K562 (cell line): ENCODE measurements at regions not wholly inside any gene's neighbourhood (a gene's known extent, or its start where the extent isn't known, plus 50 kb on each side); places are given as distances from the start of the nearest gene placed in this dataset.

Experiments used
- ATAC-seq: fragments of 200-7000 bp; cut with Tn5 transposase; 3 replicates; pipeline ENCODE4 v1.9.1; 2020; ENCODE audit warnings: moderate library complexity
- BruUV-seq: library from RNA; stranded (reverse); fragments of 400-500 nt; replicated peaks from 2 replicates; lab custom pipeline; 2021; lab: Mats Ljungman, UMichigan
- CTCF ChIA-PET: fragments of 300-600 bp; formaldehyde crosslinking; extraction: SDS; loops from one replicate; lab custom pipeline; 2021; ENCODE audit warnings: low intra/inter-chr PET ratio; lab: Yijun Ruan, JAX
- POLR2A ChIA-PET: fragments of 300-600, 350-650 bp; sonication (Branson Sonifier 250); formaldehyde crosslinking; extraction: SDS; loops from one replicate; lab custom pipeline; 2021; ENCODE audit warnings: antibody characterized with exemption, inconsistent platforms; lab: Yijun Ruan, JAX
- DNase-seq, 4 experiments: peaks; one replicate each; pipeline versions ENCODE4 v3.0.0 to v3.0.0-alpha.2; 2011 to 2018; ENCODE audit warnings: low spot score in 3 of 4, mixed read lengths in 3 of 4; ENCODE audit errors: extremely low read depth in 1 of 4
- FAIRE-seq: peaks from 2 replicates; lab custom pipeline; 2011; peaks lifted over from hg19 to GRCh38; lab: Jason Lieb, UNC
- H2AFZ ChIP-seq: 2 replicates; pipeline ENCODE4 v1.6.0; 2011; ENCODE audit warnings: low read depth, low read length, control low read depth, inconsistent platforms
- H3K27ac ChIP-seq: fragments of 200-600 bp; 3 replicates; pipeline ENCODE4 v1.8.0; 2011; ENCODE audit warnings: low read depth, mild to moderate bottlenecking, control low read depth, inconsistent platforms, low read length, moderate library complexity, mixed read lengths; ENCODE audit errors: extremely low read depth
- H3K27me3 ChIP-seq, 2 experiments: fragments of 300-600 bp in 1 of 2; 2 replicates in 1 of 2; 3 replicates in 1 of 2; pipeline versions ENCODE4 v1.6.0 to v1.8.0; 2011; ENCODE audit warnings: inconsistent platforms in 2 of 2, low read length in 2 of 2, mild to moderate bottlenecking in 1 of 2, mixed read lengths in 1 of 2, moderate library complexity in 1 of 2; ENCODE audit not compliant: control insufficient read depth in 2 of 2, insufficient read depth in 2 of 2
- H3K36me3 ChIP-seq: fragments of 300-600 bp; 3 replicates; pipeline ENCODE4 v1.8.0; 2011; ENCODE audit warnings: mild to moderate bottlenecking, low read length, inconsistent platforms; ENCODE audit not compliant: control insufficient read depth, insufficient read depth
- H3K4me1 ChIP-seq, 2 experiments: fragments of 200-600 bp in 1 of 2; replicated peaks in 1 of 2; 2 replicates in 1 of 2; 3 replicates in 1 of 2; pipeline versions ENCODE4 v1.5.1 to v1.8.0; 2011; ENCODE audit warnings: inconsistent platforms in 2 of 2, low read length in 2 of 2, mild to moderate bottlenecking in 1 of 2, mixed read lengths in 1 of 2, moderate library complexity in 1 of 2; ENCODE audit not compliant: control insufficient read depth in 2 of 2, insufficient read depth in 2 of 2
- H3K4me2 ChIP-seq: 2 replicates; pipeline ENCODE4 v1.6.1; 2011; ENCODE audit warnings: low read length, control low read depth, inconsistent platforms, mixed read lengths; ENCODE audit not compliant: insufficient read depth
- H3K4me3 ChIP-seq: fragments of 200-600 bp; sonication (generic), shearing (Covaris generic); 2 replicates; pipeline ENCODE4 v1.5.1; 2016; ENCODE audit warnings: control low read depth, inconsistent platforms
- H3K79me2 ChIP-seq: fragments of 200-600 bp; 3 replicates; pipeline ENCODE4 v1.8.0; 2011; ENCODE audit warnings: low read length, inconsistent platforms; ENCODE audit not compliant: control insufficient read depth, insufficient read depth
- H3K9ac ChIP-seq, 2 experiments: 2 replicates each; pipeline versions ENCODE4 v1.6.0 to v1.6.1; 2011; ENCODE audit warnings: low read depth in 2 of 2, low read length in 2 of 2, control low read depth in 1 of 2, inconsistent platforms in 1 of 2, mild to moderate bottlenecking in 1 of 2, mixed read lengths in 1 of 2; ENCODE audit not compliant: insufficient read depth in 1 of 2
- H3K9me1 ChIP-seq: one replicate; pipeline ENCODE4 v1.6.0; 2011; ENCODE audit warnings: inconsistent platforms, mild to moderate bottlenecking, low read length, moderate library complexity; ENCODE audit not compliant: control insufficient read depth, insufficient read depth
- H3K9me3 ChIP-seq: replicated peaks from 2 replicates; pipeline ENCODE4 v1.5.1; 2011; ENCODE audit warnings: low read depth, low read length, inconsistent platforms; ENCODE audit not compliant: control insufficient read depth, insufficient read depth
- H4K20me1 ChIP-seq: replicated peaks from 2 replicates; pipeline ENCODE4 v1.6.1; 2011; ENCODE audit warnings: low read length, inconsistent platforms, mixed read lengths; ENCODE audit not compliant: control insufficient read depth, insufficient read depth
- ASH1L ChIP-seq: fragments of 450-650 bp; IDR thresholded peaks from 2 replicates; pipeline ENCODE4 v1.6.1; 2018; ENCODE audit warnings: borderline replicate concordance, mild to moderate bottlenecking, low read depth; ENCODE audit not compliant: partially characterized antibody
- CBFB ChIP-seq: sonication (generic); formaldehyde crosslinking; IDR thresholded peaks from 2 replicates; pipeline ENCODE4 v1.4.0; 2020; ENCODE audit warnings: mild to moderate bottlenecking, missing genetic modification reagents
- FOXJ2 ChIP-seq: fragments of 200-800 bp; sonication (Bioruptor generic); IDR thresholded peaks from 2 replicates; pipeline ENCODE4 v1.6.1; 2016; ENCODE audit warnings: missing genetic modification characterization, missing compliant biosample characterization
- GTF2A2 ChIP-seq: IDR thresholded peaks from 2 replicates; pipeline ENCODE4 v1.6.1; 2016; ENCODE audit warnings: mild to moderate bottlenecking, missing genetic modification characterization, missing compliant biosample characterization
- NR1H2 ChIP-seq: sonication (generic); formaldehyde crosslinking; IDR thresholded peaks from 2 replicates; pipeline ENCODE4 v1.4.0; 2020; ENCODE audit warnings: mild to moderate bottlenecking, missing genetic modification reagents
- SIN3B ChIP-seq: fragments of 450-650 bp; IDR thresholded peaks from 2 replicates; pipeline ENCODE4 v1.6.1; 2017; ENCODE audit warnings: low read depth, mild to moderate bottlenecking, moderate library complexity
- STAT5A ChIP-seq: IDR thresholded peaks from 2 replicates; pipeline ENCODE4 v1.6.1; 2012; ENCODE audit warnings: low read length, inconsistent platforms, borderline replicate concordance
- ZKSCAN8 ChIP-seq: fragments of 200-800 bp; sonication (Bioruptor generic); IDR thresholded peaks from 2 replicates; pipeline ENCODE4 v1.6.1; 2016; ENCODE audit warnings: missing genetic modification characterization, missing compliant biosample characterization
- ZNF12 ChIP-seq: sonication (generic); formaldehyde crosslinking; IDR thresholded peaks from 2 replicates; pipeline ENCODE4 v1.4.0; 2020; ENCODE audit warnings: mild to moderate bottlenecking, missing genetic modification reagents
- ZNF140 ChIP-seq: fragments of 250-450 bp; sonication (Bioruptor Pico); IDR thresholded peaks from 2 replicates; pipeline ENCODE4 v1.8.0; 2021; ENCODE audit warnings: moderate library complexity, mild to moderate bottlenecking, inconsistent platforms
- ZNF165 ChIP-seq: fragments of 250-450 bp; sonication (Bioruptor Pico); IDR thresholded peaks from 2 replicates; pipeline ENCODE4 v1.4.0; 2020; ENCODE audit warnings: borderline replicate concordance
- WGBS: fragments of 100-300 bp; shearing (Covaris generic); methylation state at CpG from one replicate; pipeline ENCODE4 v1.1.6; 2016; ENCODE audit warnings: low coverage, mixed read lengths; ENCODE audit not compliant: insufficient coverage; ENCODE audit errors: missing lambda C conversion rate; 5-methylcytosine and 5-hydroxymethylcytosine counted together
- in situ Hi-C: fragments of 300-500 bp; cut with MboI; formaldehyde crosslinking; loops from 4 replicates; pipeline ENCODE4 v1.15.0; 2018; ENCODE audit warnings: inconsistent platforms, mixed read lengths
- intact Hi-C: fragments of 100-400 bp; cut with micrococcal nuclease; formaldehyde crosslinking; loops from 2 replicates; pipeline ENCODE4 v1.14.2; 2022
- TF ChIP-seq, protein P1 (sequence below): IDR thresholded peaks from 2 replicates; pipeline ENCODE4 v1.6.1; 2011; ENCODE audit not compliant: insufficient read length; ENCODE audit errors: extremely low read depth

DNA sequence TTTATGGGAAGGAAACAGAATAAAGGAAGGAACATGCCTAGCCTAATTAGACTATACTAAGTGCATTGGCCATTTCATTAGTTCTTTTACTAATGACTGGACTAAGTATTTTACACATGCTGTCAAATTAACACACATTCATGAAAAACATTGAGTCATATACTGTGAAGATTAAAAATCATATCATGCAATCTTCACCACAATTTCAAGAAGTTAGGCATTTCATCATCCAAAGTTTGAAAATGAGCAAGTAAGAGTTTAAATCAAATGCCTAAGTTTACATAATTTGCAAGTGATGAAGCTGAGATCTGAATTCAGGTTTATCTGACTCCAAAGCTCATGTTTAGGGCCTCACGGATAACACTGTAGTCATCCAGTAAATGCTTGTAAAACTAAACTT, 601.0 kb downstream of the PDCD6IP start:
- DNase-seq, result no peak
- intact Hi-C loops, result no loop called here
- in situ Hi-C loops, result no loop called here
- no peaks in the 10 kb centered on the region for H3K36me3 ChIP-seq
- H3K79me2 ChIP-seq, result no peaks in the 10 kb centered on the region
- no peak overlapping the region for H3K9ac ChIP-seq
- no TSS peak for BruUV-seq
- TF ChIP-seq ASH1L, result no peak
- no peak for TF ChIP-seq STAT5A
- no peak for TF ChIP-seq NR1H2
- no peak for TF ChIP-seq FOXJ2 (tag)
- no peak for TF ChIP-seq ZNF12 (CRISPR knock-in tag)
- TF ChIP-seq CBFB, result no peak
- no peak for TF ChIP-seq GTF2A2 (tag)
- TF ChIP-seq ZKSCAN8 (CRISPR knock-in tag), result no peak
- no peak for TF ChIP-seq ZNF140 (CRISPR knock-in tag)
- TF ChIP-seq SIN3B, result no peak
- TF ChIP-seq, protein P1, sequence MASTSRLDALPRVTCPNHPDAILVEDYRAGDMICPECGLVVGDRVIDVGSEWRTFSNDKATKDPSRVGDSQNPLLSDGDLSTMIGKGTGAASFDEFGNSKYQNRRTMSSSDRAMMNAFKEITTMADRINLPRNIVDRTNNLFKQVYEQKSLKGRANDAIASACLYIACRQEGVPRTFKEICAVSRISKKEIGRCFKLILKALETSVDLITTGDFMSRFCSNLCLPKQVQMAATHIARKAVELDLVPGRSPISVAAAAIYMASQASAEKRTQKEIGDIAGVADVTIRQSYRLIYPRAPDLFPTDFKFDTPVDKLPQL, result no peak
- TF ChIP-seq ZNF165 (CRISPR knock-in tag), result no peak
- TF ChIP-seq, all 486 proteins: peak for 0
- Histone ChIP-seq H2AFZ (no peak overlapping the region), H3K4me2 (no peak overlapping the region), H4K20me1 (no peaks in the 10 kb centered on the region), H3K9me3 (no peaks in the 10 kb centered on the region; the same call in 1 of the 2 replicates), H3K9me1 (no peaks in the 10 kb centered on the region), H3K4me1 (no peaks in the 10 kb centered on the region), H3K27ac (no peak overlapping the region), H3K4me3 (no peak overlapping the region), H3K27me3 (no peaks in the 10 kb centered on the region)
- WGBS, result 0% methylated on average over 1 of the region's 1 CpG
- no peak for FAIRE-seq
- ChIA-PET CTCF (no interaction called here), POLR2A (interaction anchor here (0.6 kb wide), 1 partner anchor 519 kb away, joined by 3 read pairs; no protein-coding TSS in a partner anchor)
- ATAC-seq, result no peak
